LHCN-M2 (cell line): ENCODE measurements at regions not wholly inside any gene's neighbourhood (a gene's known extent, or its start where the extent isn't known, plus 50 kb on each side); places are given as distances from the start of the nearest gene placed in this dataset.
"Not testable (repeated sequence)": the region's sequence is repeated elsewhere in the genome, so short reads cannot be mapped to it uniquely, and the experiment has no call there.

ENCODE experiments used
- DNase-seq: peaks from one replicate; pipeline ENCODE4 v3.0.0-alpha.2; 2012; ENCODE audit warnings: low read depth

- not testable (repeated sequence) for DNase-seq
These were observed 129.2 kb downstream of the ARHGAP11B start for GRCh38 chr15:30755036-30755687.

GRCh38 chr15:30760633-30761032, 134.7 kb downstream of the ARHGAP11B start:
- DNase-seq, result not testable (repeated sequence)

DNA sequence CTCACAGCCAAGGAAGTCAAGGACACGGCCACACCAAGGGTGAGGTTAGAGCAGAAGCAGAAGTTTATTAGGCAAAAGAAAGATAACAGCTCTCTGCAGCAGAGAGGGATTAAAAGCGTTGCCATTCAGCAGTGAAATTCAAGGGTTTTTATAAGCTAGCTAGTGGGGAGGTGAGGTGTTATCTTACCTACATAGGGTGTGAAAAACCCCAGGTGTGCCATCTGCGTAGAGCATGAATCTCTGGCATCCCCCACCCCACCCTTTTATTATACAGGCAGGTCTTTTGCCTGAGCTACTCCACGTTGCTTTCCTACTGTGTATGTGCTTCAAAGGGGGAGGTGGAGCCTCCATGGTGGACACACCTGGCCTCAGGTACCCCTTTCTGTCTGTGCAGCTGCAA, 135.4 kb downstream of the ARHGAP11B start:
- not testable (repeated sequence) for DNase-seq

GRCh38 chr15:30769390-30770124, 134.2 kb upstream of the FAN1 start:
- not testable (repeated sequence) for DNase-seq

DNA sequence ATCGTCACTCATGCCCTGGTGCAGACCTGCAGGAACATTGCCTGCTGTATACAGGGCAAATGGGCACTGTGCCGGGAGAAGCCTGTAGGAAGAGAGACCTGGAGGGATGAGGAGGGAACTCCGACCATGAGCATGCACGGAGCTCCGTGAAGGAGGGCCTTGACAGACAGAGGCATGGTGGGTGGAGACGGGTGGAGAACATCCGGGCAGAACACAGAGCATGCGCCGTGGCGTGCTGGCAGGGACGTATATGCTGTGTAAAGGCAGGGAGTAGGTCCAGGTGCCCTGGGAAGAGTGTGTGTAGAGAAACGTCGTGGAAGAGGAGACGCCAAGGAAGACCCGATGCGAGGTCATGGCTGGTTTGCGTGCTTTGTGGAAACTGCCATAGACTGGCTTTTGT, 133.0 kb upstream of the FAN1 start:
- DNase-seq, result no peak

- DNase-seq, result no peak
These were observed 120.7 kb upstream of the FAN1 start for GRCh38 chr15:30783019-30783418.

DNA sequence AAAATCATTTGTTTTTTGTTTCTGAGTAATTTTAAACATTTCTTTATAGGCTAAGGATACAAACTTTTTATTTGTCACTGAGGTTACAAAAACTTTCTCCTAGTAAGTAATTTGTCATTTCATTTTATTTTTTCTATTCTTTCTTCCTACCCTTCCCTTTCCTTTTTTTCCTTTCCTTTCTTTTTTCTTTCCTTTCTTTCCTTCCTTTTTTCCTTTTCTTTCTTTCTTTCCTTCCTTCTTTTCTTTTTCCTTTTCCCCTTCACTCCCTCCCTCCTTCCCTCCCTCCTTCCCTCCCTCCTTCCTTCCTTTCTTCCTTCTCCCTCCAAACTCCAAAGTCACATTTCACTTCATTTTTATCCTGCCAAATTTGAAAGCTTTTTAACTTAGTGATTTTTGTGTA, 115.1 kb upstream of the FAN1 start:
- DNase-seq, result no peak

DNA sequence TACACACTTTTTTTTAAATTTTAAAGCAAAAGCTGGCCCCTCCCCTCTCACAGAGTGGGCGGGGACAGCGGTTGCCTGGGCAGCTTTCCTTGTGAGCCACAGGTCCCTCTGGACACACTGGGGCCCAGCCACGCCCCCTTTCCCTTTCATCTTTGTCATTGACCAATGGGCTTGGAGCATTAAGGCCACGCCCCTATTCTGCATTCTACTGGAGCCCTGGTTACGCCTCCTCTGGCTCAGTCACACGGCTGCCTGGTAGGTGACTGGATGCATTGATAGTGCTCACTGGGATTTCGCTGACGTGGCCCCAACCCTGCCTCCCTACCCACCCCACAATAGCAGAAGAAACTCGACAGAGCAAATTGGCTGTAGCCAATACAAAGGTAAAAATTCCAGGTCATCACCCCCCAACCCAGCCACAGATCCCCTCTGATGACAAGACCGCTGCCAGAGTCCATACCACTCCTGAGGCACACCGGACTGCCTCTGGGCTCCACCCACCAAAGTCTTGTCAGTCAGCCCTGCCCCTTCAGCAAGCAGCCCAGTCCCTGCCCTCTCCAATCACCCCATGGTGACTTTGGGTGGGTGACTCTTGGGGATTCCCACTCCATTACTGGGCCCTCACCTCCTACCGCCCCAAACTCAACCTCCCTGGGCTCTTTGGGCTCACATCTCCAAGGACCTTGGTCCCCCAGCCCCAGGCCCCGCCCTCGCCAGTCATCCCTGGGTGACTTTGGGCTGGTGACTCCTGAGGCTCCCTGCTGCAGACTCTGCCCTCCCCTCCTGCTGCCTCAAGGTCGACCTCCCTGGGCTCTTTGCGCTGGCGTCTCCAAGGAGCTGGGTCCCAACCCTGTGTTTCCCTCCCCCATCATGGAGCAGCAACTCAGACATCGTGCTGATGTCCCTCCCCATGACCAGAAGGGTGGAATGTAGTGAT, 112.2 kb upstream of the FAN1 start:
- DNase-seq, result peak; percentile 23

- DNase-seq, result peak; percentile 32
These were observed 110.9 kb upstream of the FAN1 start for GRCh38 chr15:30792843-30793242.

GRCh38 chr15:30794388-30794787, 109.3 kb upstream of the FAN1 start:
- no peak for DNase-seq

GRCh38 chr15:30799565-30799964, 104.2 kb upstream of the FAN1 start:
- not testable (repeated sequence) for DNase-seq

DNA sequence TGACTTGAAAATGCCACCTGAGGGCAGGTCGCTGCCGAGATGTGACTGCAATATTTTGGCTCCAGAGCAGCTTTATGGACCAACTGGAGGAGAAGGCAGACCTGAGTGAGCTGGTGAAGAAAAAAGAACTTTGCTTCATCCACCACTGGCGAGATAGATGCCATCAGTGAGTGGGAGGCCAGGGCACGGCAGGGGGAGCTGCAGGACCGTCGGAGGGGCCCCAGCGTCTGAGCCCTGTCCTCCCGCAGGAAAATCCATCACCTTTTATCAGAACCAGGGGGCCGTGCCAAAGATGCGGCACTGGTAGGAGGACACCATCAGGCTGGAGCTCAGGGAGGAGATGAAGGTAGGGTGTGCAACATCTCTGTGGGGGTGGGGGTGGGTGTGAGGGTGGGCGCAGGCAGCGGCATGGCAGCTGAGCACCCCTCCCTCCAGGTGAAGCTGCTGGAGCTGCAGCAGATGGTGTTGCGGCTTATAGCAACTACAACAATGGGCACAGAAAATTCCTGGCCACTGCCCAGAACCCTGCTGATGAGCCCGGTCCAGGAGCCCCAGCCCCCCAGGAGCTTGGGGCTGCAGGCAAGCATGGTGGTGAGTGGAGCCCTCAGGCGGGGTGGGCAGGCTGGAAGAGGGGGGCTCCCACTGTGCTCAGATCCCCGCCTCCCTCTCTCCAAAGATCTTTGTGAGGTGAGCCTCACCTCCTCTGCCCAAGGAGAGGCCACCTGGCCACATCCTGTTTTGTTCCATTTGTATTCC, 102.4 kb upstream of the FAN1 start:
- DNase-seq, result not testable (repeated sequence)

DNA sequence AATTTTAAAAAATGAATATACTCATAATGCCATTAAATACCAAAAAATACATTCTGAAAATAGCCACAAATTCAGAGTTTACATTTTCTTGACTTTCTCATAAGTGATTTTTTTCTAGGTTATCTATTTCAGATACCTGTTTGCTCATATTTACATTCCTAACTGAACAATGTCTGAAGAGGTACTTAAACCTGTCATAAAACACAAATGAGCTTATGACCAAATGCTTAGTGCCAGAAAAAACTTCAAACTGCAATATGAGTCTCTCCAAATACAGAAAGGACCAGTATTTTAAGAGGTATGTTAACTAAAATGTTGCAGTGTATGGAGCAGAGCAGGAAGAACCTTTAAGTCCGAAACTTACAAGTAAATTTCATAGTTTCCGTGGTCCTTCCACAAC, 101.7 kb upstream of the FAN1 start:
- DNase-seq, result not testable (repeated sequence)

DNA sequence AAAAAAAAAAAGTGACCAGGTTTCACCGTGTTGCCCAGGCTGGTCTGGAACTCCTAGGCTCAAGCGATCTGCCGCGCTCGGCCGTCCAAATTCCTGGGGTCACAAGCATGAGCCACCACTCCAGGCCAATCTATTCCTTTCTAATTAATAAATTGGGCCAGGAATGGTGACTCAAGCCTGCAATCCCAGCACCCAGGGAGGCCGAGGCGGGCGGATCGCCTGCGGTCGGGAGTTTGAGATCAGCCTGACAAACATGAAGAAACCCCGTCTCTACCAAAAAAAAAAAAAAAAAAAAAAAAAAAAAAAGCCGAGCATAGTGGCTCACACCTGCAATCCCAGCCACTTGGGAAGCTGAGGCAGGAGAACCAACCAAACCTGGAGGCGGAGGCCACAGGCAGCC, 100.0 kb upstream of the FAN1 start:
- not testable (repeated sequence) for DNase-seq

DNA sequence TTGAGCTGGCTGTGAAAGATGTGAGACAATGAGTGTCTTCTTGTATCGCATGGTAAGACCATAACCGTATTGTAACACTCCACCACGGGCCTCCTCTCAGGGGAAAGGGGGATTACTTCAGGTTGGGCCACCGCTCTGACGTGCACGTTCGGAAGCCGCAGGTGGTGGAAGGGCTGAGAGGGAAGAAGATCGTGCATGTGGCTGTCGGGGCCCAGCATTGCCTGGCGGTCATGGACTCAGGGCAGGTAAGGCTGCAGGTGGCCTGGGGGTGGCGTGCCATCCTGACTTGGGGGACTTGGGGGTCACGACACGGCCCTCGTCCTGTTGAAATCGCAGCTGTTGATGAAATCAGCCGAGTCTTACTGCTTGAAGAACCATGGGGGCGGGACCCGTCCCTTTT, 87.3 kb upstream of the FAN1 start:
- no peak for DNase-seq

- DNase-seq, result not testable (repeated sequence)
These were observed 80.5 kb upstream of the FAN1 start for GRCh38 chr15:30823068-30823813.

- DNase-seq, result no peak
These were observed 79.1 kb upstream of the FAN1 start for GRCh38 chr15:30824518-30825195.

GRCh38 chr15:30827625-30828303, 76.0 kb upstream of the FAN1 start:
- no peak for DNase-seq

- peak; percentile 11 for DNase-seq
These were observed 75.4 kb upstream of the FAN1 start for GRCh38 chr15:30828304-30828639.

DNA sequence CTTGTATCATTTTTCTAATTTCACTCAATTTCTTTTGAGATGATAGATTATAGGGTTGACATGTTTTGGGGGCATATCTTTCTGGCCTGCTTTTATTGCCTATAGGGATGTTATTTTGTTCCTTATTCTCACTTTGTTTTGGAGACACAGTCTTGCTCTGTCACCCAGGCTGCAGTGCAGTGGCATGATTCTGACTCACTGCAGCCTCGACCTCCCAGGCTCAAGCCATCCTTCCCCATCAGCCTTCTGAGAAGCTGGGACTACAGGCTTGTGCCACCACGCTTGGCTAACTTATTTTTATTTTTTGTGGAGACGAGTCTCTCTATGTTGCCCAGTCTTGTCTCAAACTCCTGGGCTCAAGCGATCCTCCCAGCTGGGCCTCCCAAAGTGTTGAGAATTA, 72.8 kb upstream of the FAN1 start:
- no peak for DNase-seq
